GM12878 (cell line): ENCODE measurements at regions not wholly inside any gene's neighbourhood (a gene's known extent, or its start where the extent isn't known, plus 50 kb on each side); places are given as distances from the start of the nearest gene placed in this dataset.
"Not testable (repeated sequence)": the region's sequence is repeated elsewhere in the genome, so short reads cannot be mapped to it uniquely, and the experiment has no call there.

Experiments
- CEBPB ChIP-seq, 2 experiments: fragments of 150-350 bp in 1 of 2; IDR thresholded peaks; 2 replicates each; pipeline ENCODE4 v1.6.1; 2012 to 2014; ENCODE audit warnings: low read depth in 2 of 2, low read length in 2 of 2, borderline replicate concordance in 1 of 2, inconsistent platforms in 1 of 2
- TF ChIP-seq, protein P1 (sequence below): IDR thresholded peaks from 2 replicates; pipeline ENCODE4 v1.6.1; 2012; ENCODE audit warnings: low read depth, low read length, improper control_type of control experiment
- TF ChIP-seq, protein P2 (sequence below), 3 experiments: IDR thresholded peaks in 2 of 3; conservative IDR thresholded peaks in 1 of 3; 2 replicates each; pipeline ENCODE4 v1.5.1; 2011; ENCODE audit warnings: low read depth in 3 of 3, low read length in 3 of 3, mild to moderate bottlenecking in 3 of 3, control low read depth in 2 of 3, moderate library complexity in 2 of 3, inconsistent platforms in 1 of 3, mixed read lengths in 1 of 3; ENCODE audit not compliant: control insufficient read depth in 2 of 3, insufficient read depth in 1 of 3; ENCODE audit errors: extremely low read depth in 1 of 3

DNA sequence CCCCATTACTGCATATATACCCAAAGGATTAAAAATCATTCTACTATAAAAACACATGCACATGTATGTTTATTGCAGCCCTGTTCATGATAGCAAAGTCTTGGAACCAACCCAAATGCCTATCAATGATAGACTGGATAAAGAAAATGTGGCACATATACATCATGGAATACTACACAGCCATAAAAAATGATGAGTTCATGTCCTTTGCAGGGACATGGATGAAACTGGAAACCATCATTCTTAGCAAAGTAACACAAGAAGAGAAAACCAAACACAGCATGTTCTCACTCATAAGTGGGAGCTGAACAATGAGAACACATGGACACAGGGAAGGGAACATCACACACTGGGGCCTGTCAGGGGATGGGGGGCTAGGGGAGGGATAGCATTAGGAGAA is 180.0 kb upstream of the TENT5A start:
- TF ChIP-seq, protein P1, sequence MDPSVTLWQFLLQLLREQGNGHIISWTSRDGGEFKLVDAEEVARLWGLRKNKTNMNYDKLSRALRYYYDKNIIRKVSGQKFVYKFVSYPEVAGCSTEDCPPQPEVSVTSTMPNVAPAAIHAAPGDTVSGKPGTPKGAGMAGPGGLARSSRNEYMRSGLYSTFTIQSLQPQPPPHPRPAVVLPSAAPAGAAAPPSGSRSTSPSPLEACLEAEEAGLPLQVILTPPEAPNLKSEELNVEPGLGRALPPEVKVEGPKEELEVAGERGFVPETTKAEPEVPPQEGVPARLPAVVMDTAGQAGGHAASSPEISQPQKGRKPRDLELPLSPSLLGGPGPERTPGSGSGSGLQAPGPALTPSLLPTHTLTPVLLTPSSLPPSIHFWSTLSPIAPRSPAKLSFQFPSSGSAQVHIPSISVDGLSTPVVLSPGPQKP, result not testable (repeated sequence)
- TF ChIP-seq, protein P2, sequence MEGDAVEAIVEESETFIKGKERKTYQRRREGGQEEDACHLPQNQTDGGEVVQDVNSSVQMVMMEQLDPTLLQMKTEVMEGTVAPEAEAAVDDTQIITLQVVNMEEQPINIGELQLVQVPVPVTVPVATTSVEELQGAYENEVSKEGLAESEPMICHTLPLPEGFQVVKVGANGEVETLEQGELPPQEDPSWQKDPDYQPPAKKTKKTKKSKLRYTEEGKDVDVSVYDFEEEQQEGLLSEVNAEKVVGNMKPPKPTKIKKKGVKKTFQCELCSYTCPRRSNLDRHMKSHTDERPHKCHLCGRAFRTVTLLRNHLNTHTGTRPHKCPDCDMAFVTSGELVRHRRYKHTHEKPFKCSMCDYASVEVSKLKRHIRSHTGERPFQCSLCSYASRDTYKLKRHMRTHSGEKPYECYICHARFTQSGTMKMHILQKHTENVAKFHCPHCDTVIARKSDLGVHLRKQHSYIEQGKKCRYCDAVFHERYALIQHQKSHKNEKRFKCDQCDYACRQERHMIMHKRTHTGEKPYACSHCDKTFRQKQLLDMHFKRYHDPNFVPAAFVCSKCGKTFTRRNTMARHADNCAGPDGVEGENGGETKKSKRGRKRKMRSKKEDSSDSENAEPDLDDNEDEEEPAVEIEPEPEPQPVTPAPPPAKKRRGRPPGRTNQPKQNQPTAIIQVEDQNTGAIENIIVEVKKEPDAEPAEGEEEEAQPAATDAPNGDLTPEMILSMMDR (IDR thresholded peaks at IDR 0.05 in 2 of 3, conservative IDR thresholded peaks at IDR 0.05 in 1 of 3; ENCODE audit: control insufficient read depth in 2 of 3, extremely low read depth in 1 of 3, insufficient read depth in 1 of 3, low read depth in 3 of 3, low read length in 3 of 3), result not testable (repeated sequence)
- not testable (repeated sequence) for TF ChIP-seq CEBPB (IDR thresholded peaks at IDR 0.05; ENCODE audit: borderline replicate concordance in 1 of 2, low read depth in 2 of 2, low read length in 2 of 2)
